Lung (tissue), 11 donors: ENCODE measurements at regions not wholly inside any gene's neighbourhood (a gene's known extent, or its start where the extent isn't known, plus 50 kb on each side); places are given as distances from the start of the nearest gene placed in this dataset.

Experiments used
- ATAC-seq: fragments of 200-7000 bp; cut with Tn5 transposase; one replicate; pipeline ENCODE4 v1.9.1; 2020; ENCODE audit warnings: moderate number of reproducible peaks; ENCODE audit not compliant: insufficient read depth, low FRiP score
- DNase-seq, 3 donors: peaks; one replicate each; pipeline ENCODE4 v3.0.0-alpha.2; 2013 to 2017
- H3K27ac ChIP-seq, 2 donors: one replicate each; pipeline ENCODE4 v1.5.1; 2013; ENCODE audit warnings: mild to moderate bottlenecking in 2 of 2, moderate library complexity in 2 of 2, control low read depth in 1 of 2, inconsistent platforms in 1 of 2, low read depth in 1 of 2, low read length in 1 of 2
- H3K27me3 ChIP-seq, 3 donors: one replicate each; pipeline ENCODE4 v1.5.1; 2013; ENCODE audit warnings: low read length in 2 of 3; ENCODE audit not compliant: control insufficient read depth in 3 of 3, insufficient read depth in 3 of 3
- H3K36me3 ChIP-seq, 4 donors: one replicate each; pipeline ENCODE4 v1.5.1; 2013; ENCODE audit warnings: low read length in 4 of 4, mild to moderate bottlenecking in 1 of 4, moderate library complexity in 1 of 4; ENCODE audit not compliant: control insufficient read depth in 4 of 4, insufficient read depth in 4 of 4
- H3K4me1 ChIP-seq, 5 donors: one replicate each; pipeline ENCODE4 v1.5.1; 2013; ENCODE audit warnings: low read length in 5 of 5, mild to moderate bottlenecking in 2 of 5, moderate library complexity in 1 of 5; ENCODE audit not compliant: control insufficient read depth in 5 of 5, insufficient read depth in 5 of 5
- H3K4me3 ChIP-seq: one replicate; pipeline ENCODE4 v1.5.1; 2013; ENCODE audit warnings: mild to moderate bottlenecking, control low read depth, moderate library complexity
- H3K9ac ChIP-seq, 2 donors: one replicate each; pipeline ENCODE4 v1.5.1; 2013; ENCODE audit warnings: low read length in 2 of 2, control low read depth in 1 of 2; ENCODE audit not compliant: insufficient read depth in 1 of 2
- H3K9me3 ChIP-seq, 4 donors: one replicate each; pipeline ENCODE4 v1.5.1; 2013; ENCODE audit warnings: low read length in 3 of 4, mild to moderate bottlenecking in 1 of 4, moderate library complexity in 1 of 4; ENCODE audit not compliant: control insufficient read depth in 4 of 4, insufficient read depth in 3 of 4
- CTCF ChIP-seq: IDR thresholded peaks from 2 replicates; pipeline ENCODE4 v1.5.1; 2012; ENCODE audit warnings: mild to moderate bottlenecking; ENCODE audit errors: control extremely low read depth, extremely low read depth
- WGBS, 2 donors: extraction: QIAGEN DNeasy Blood & Tissue Kit; methylation state at CpG; one replicate each; pipeline ENCODE4 v1.1.7; 2013; 5-methylcytosine and 5-hydroxymethylcytosine counted together
- donor health status: control.
- donor health status: control.
- donor health status: Bipolar disorder and iron deficiency.
- donor health status: healthy.
- donor health status: DM: yes; HTN: yes; CAD: no.

GRCh38 chr13:22496803-22497508, 683.8 kb upstream of the SGCG start:
- no peak for DNase-seq
- 75 to 80% methylated on average over 17 of the region's 17 CpGs for WGBS, 2 donors
- H3K27me3 ChIP-seq: no peaks in the 10 kb centered on the region
- no peak for TF ChIP-seq CTCF
- ATAC-seq: no peak
- no peaks in the 10 kb centered on the region for H3K36me3 ChIP-seq
- H3K4me1 ChIP-seq: no peaks in the 10 kb centered on the region
- H3K4me3 ChIP-seq: no peak overlapping the region
- H3K9me3 ChIP-seq: no peaks in the 10 kb centered on the region
- no peak overlapping the region for H3K9ac ChIP-seq
- no peak overlapping the region for H3K27ac ChIP-seq

- 81 to 86% methylated on average over 16 of the region's 16 CpGs for WGBS, 2 donors
- no peak for DNase-seq
- no peak overlapping the region for H3K4me3 ChIP-seq
These were observed 682.6 kb upstream of the SGCG start for GRCh38 chr13:22497991-22498780.

GRCh38 chr13:22499919-22500318, 680.9 kb upstream of the SGCG start:
- H3K9me3 ChIP-seq: no peaks in the 10 kb centered on the region
- H3K36me3 ChIP-seq: no peaks in the 10 kb centered on the region
- DNase-seq (no peak), ATAC-seq (no peak)
- H3K27me3 ChIP-seq: no peaks in the 10 kb centered on the region
- no peak overlapping the region for H3K9ac ChIP-seq
- H3K4me3 ChIP-seq: no peak overlapping the region
- H3K27ac ChIP-seq: no peak overlapping the region
- no peak for TF ChIP-seq CTCF
- no peaks in the 10 kb centered on the region for H3K4me1 ChIP-seq

More at GRCh38 chr13:22497991-22498780, 682.6 kb upstream of the SGCG start:
- H3K9me3 ChIP-seq: no peaks in the 10 kb centered on the region
- TF ChIP-seq CTCF: no peak
- no peak for ATAC-seq
- no peaks in the 10 kb centered on the region for H3K4me1 ChIP-seq
- no peak overlapping the region for H3K9ac ChIP-seq
- H3K27ac ChIP-seq: no peak overlapping the region
- H3K27me3 ChIP-seq: no peaks in the 10 kb centered on the region
- H3K36me3 ChIP-seq: no peaks in the 10 kb centered on the region
